GM12875 (cell line): ENCODE measurements at regions not wholly inside any gene's neighbourhood (a gene's known extent, or its start where the extent isn't known, plus 50 kb on each side); places are given as distances from the start of the nearest gene placed in this dataset.

Source experiments
- H3K4me3 ChIP-seq: one replicate; pipeline ENCODE4 v1.5.1; 2011; ENCODE audit warnings: low read depth, low read length, control low read depth
- TF ChIP-seq, protein P1 (sequence below): IDR thresholded peaks from 2 replicates; pipeline ENCODE4 v1.5.1; 2011; ENCODE audit warnings: low read depth, mild to moderate bottlenecking, control low read depth, inconsistent platforms, low read length, moderate library complexity, borderline replicate concordance; ENCODE audit not compliant: insufficient read depth

DNA sequence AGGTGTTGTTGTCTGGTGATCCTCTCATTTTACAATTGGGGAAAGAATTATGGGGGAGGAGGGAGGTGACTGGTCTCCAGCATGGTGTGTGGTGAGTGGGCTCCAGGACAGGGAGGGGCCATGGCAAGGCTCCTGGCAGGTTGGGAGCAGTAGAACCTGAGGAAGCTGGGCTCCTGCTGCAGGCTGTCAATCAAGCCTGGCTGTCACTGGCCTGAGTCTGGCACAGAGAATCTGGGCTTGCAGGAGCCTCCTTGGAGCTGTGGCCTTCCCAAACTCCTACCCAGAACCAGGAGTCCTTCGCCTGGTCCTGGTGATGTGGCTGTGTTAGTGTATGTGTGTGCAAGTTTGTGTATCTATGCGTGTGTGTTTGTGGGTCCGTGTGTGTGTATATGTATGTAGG is 131.9 kb upstream of the CSF3R start:
- H3K4me3 ChIP-seq, result no peak overlapping the region
- TF ChIP-seq, protein P1, sequence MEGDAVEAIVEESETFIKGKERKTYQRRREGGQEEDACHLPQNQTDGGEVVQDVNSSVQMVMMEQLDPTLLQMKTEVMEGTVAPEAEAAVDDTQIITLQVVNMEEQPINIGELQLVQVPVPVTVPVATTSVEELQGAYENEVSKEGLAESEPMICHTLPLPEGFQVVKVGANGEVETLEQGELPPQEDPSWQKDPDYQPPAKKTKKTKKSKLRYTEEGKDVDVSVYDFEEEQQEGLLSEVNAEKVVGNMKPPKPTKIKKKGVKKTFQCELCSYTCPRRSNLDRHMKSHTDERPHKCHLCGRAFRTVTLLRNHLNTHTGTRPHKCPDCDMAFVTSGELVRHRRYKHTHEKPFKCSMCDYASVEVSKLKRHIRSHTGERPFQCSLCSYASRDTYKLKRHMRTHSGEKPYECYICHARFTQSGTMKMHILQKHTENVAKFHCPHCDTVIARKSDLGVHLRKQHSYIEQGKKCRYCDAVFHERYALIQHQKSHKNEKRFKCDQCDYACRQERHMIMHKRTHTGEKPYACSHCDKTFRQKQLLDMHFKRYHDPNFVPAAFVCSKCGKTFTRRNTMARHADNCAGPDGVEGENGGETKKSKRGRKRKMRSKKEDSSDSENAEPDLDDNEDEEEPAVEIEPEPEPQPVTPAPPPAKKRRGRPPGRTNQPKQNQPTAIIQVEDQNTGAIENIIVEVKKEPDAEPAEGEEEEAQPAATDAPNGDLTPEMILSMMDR, result no peak

DNA sequence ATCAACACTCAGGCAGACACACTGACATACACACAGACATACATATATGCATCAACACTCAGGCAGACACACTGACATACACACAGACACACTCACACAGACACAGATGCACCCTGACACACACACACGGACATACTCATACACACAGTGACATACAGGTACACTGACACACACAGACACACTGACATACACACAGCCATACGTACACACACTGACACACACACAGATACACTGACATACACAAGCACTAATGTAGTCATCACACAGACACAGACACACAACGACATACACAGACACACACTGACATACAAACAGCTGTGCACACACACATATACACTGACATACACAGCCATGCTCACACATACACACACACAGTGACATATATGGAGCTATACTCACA is 131.0 kb upstream of the CSF3R start:
- no peak overlapping the region for H3K4me3 ChIP-seq
- TF ChIP-seq, protein P1, result no peak

DNA sequence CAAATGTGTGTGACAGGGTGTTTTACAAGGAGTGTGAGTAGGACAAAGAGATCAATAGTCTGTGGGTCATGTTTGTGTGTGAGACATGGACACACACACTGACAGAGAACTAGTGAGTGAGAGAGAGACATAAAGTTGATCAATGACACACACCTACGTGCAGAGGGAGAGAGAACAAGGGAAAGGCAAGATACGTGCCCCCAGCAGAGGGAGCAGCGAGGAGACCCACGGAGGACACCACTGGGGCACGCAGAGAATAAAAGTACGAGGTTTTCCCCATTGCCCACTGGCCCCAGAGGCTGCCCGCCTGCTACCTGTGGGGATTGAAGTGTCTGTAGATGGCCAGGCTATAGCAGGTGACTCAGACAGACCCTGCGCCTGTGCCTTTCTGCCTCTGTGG is 130.2 kb upstream of the CSF3R start:
- TF ChIP-seq, protein P1, result no peak

DNA sequence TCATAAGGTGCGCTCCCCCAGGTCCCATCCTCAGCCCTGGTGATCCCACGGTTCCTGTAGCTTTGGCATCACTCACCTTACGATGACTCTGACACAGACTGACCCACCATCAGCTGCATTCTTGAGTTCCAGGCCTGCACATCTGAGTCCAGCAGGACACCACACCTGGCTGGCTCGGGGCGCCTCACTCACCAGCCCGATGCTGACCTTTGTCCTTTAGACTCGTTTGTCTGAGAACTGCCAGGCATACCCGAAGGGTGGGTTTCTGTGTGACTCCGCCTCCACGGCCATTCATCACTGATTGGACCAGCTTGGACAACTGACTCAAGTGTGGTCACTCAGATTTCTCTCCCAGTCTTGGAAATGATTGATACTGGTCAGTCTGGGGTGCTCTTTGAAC is 129.4 kb upstream of the CSF3R start:
- H3K4me3 ChIP-seq, result no peak overlapping the region
- TF ChIP-seq, protein P1, result no peak

More for the DNA sequence above, 130.2 kb upstream of the CSF3R start:
- no peak overlapping the region for H3K4me3 ChIP-seq

DNA sequence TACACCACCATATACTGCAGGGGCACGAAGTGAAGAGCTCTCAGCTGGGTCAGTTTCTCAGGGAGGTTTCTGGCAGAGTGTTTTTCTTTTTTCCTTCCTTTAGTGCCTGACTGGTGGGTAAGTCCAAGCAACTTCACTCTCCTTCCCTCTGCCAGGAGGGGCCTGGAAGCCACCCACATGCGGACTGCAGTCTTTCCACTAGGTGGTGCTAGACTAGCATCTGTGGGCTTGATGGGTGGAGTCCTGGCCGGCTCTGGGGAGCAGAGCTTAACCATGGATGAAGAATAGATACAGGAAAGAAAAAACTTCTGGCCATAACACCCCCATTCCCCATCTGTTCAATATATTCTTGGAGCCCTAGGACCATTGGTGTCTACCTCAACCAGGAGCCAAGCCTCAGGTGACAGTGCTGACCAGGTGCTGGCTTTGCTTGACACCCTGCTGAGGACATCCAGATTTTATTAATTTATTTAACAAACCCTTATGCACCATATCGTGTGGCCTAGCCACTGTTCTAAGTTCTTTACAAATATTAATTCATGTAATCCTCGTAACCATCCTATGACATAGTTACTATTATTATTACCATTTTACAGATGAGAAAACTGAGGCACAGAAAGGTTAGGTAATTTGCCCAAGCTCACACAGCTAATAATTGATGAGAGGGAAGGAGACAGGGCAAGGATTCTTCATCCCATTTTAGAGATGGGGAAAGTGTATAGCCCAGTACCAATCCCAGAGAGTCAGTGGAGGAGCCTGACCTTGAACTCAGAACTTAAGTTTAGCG is 126.7 kb upstream of the CSF3R start:
- TF ChIP-seq, protein P1, result peak; percentile 86
- H3K4me3 ChIP-seq, result no peak overlapping the region

DNA sequence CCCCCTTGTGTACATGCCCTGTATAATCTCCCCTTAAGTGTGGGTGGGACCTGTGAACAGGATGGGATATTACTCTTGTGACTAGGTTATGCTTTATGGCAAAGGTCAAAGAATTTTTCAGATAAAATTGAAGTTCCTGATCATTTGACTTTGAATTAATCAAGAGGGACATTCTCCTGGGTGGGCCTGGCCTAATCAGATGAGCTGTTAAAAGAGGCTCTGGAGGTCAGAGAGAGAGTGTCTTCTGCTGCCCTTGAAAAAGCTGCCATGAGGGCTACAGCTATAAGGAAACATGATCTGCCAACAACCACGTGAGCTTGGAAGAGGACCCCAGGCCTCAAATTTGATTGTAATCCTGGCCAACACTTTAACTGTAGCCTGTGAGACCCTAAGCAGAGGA is 125.6 kb upstream of the CSF3R start:
- TF ChIP-seq, protein P1, result no peak
- H3K4me3 ChIP-seq, result no peak overlapping the region

DNA sequence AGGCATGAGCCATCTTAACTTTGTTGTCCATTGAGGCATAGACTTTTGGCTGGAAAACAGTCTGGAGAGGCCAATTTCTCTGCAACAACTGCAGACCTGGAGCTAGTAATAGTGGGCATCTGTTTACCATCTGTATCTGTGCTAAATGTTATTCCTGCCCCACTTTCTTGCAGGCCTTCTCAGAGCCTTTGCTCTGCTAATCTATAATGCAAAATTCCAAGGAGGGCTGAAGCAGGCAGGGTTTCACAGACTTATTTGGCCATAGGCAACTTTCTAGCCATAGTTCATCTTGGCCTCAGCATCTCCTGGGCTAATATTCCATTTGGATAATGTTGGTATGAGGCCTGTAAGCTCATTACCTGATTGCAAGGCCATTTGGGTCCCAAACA is 124.5 kb upstream of the CSF3R start:
- H3K4me3 ChIP-seq, result no peak overlapping the region
- TF ChIP-seq, protein P1, result no peak
